ENCODE measurements at regions not wholly inside any gene's neighbourhood (a gene's known extent, or its start where the extent isn't known, plus 50 kb on each side); places are given as distances from the start of the nearest gene placed in this dataset.
"Not testable (repeated sequence)": the region's sequence is repeated elsewhere in the genome, so short reads cannot be mapped to it uniquely, and the experiment has no call there.

DNA sequence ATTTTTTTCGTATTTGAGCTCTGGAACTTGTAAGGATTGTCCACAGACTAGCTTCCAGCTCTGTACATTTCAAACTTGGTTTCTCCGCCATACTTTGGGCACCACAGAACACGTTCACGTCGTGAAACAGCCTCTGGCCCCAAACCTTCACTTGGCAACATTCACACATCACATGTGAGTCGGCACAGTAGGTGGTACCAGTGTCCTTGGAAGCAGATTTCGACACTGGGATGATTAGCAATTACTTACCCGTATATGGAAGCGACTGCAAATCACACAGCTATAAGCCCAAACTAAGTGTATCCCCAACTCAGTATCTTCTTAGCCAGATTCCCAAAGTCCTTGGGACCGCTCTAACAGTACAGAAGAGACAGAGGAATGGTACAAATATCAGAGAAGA is 60.2 kb downstream of the MAFB start:
- DNase-seq: no peak
- intact Hi-C loops (cut with micrococcal nuclease; ENCODE audit: unreplicated experiment): no loop called here
- Histone ChIP-seq H3K9me2 (ENCODE audit: insufficient read depth) (no peaks in the 10 kb centered on the region), H3K27me3 (ENCODE audit: insufficient read depth, low read depth) (peaks cover 50% of the 10 kb centered on the region), H4K20me1 (ENCODE audit: insufficient read depth) (no peaks in the 10 kb centered on the region), H3K4me1 (replicated peaks; ENCODE audit: insufficient read depth) (no peaks in the 10 kb centered on the region), H3K9me3 (ENCODE audit: insufficient read depth, low read depth) (no peaks in the 10 kb centered on the region), H3K4me3 (no peak overlapping the region), H3K79me2 (ENCODE audit: low read depth) (no peaks in the 10 kb centered on the region), H3K36me3 (ENCODE audit: low read depth) (no peaks in the 10 kb centered on the region), H2AFZ (no peak overlapping the region), H3K27ac (no peak overlapping the region), H3K4me2 (no peak overlapping the region), H3F3A (ENCODE audit: insufficient read depth, low read depth) (no peaks in the 10 kb centered on the region)
- POLR2A ChIA-PET (ENCODE audit: unreplicated experiment): no interaction called here
- CTCF ChIA-PET: no interaction called here
- BruUV-seq (replicated peaks): no TSS peak
- TF ChIP-seq, protein P1, sequence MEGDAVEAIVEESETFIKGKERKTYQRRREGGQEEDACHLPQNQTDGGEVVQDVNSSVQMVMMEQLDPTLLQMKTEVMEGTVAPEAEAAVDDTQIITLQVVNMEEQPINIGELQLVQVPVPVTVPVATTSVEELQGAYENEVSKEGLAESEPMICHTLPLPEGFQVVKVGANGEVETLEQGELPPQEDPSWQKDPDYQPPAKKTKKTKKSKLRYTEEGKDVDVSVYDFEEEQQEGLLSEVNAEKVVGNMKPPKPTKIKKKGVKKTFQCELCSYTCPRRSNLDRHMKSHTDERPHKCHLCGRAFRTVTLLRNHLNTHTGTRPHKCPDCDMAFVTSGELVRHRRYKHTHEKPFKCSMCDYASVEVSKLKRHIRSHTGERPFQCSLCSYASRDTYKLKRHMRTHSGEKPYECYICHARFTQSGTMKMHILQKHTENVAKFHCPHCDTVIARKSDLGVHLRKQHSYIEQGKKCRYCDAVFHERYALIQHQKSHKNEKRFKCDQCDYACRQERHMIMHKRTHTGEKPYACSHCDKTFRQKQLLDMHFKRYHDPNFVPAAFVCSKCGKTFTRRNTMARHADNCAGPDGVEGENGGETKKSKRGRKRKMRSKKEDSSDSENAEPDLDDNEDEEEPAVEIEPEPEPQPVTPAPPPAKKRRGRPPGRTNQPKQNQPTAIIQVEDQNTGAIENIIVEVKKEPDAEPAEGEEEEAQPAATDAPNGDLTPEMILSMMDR (conservative IDR thresholded peaks at IDR 0.05): no peak
- no peak for TF ChIP-seq EZH2 (IDR thresholded peaks at IDR 0.05; ENCODE audit: low read depth)

DNA sequence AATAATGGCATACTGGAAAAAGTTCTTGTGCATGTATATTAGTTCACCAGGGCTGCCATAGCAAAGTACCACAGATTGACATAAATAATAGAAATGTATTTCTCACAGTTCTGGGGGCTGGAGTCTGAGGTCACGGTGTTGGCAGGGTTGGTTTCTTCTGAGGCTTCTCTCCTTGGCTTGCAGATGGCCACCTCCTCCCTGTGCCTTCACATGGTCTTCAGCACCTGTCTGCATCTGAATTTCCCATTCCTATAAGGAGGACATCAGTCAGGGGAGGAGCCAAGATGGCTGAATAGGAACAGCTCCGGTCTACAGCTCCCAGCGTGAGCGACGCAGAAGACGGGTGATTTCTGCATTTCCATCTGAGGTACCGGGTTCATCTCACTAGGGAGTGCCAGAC is 70.0 kb downstream of the MAFB start:
- H3K79me2 ChIP-seq (ENCODE audit: low read depth); H3K9me2 ChIP-seq (ENCODE audit: insufficient read depth): not testable (repeated sequence)

GRCh38 chr20:40617594-40617993 is 71.4 kb downstream of the MAFB start:
- H3K4me2 ChIP-seq: no peak overlapping the region
- H3K4me3 ChIP-seq: no peak overlapping the region
- H3K27ac ChIP-seq: no peak overlapping the region
- TF ChIP-seq, protein P1 (conservative IDR thresholded peaks at IDR 0.05): no peak
- TF ChIP-seq EZH2 (IDR thresholded peaks at IDR 0.05; ENCODE audit: low read depth): no peak
- H2AFZ ChIP-seq: no peak overlapping the region
- no peaks in the 10 kb centered on the region for H3K79me2 ChIP-seq (ENCODE audit: low read depth)
- peaks cover 24% of the 10 kb centered on the region for H3K27me3 ChIP-seq (ENCODE audit: insufficient read depth, low read depth)
- ChIA-PET POLR2A (ENCODE audit: unreplicated experiment) (no interaction called here), CTCF (no interaction called here)
- H3K9me2 ChIP-seq (ENCODE audit: insufficient read depth): no peaks in the 10 kb centered on the region
- BruUV-seq (replicated peaks): no TSS peak
- no peaks in the 10 kb centered on the region for H3K9me3 ChIP-seq (ENCODE audit: insufficient read depth, low read depth)
- no peaks in the 10 kb centered on the region for H3K36me3 ChIP-seq (ENCODE audit: low read depth)
- no peaks in the 10 kb centered on the region for H4K20me1 ChIP-seq (ENCODE audit: insufficient read depth)
- H3F3A ChIP-seq (ENCODE audit: insufficient read depth, low read depth): no peaks in the 10 kb centered on the region
- intact Hi-C loops (cut with micrococcal nuclease; ENCODE audit: unreplicated experiment): no loop called here
- H3K4me1 ChIP-seq (replicated peaks; ENCODE audit: insufficient read depth): no peaks in the 10 kb centered on the region
- no peak for DNase-seq

More for the DNA sequence above, 70.0 kb downstream of the MAFB start:
- H3K27me3 ChIP-seq (ENCODE audit: insufficient read depth, low read depth): peaks cover 24% of the 10 kb centered on the region
- H3K36me3 ChIP-seq (ENCODE audit: low read depth); H3K9me3 ChIP-seq (ENCODE audit: insufficient read depth, low read depth); H4K20me1 ChIP-seq (ENCODE audit: insufficient read depth); H3K4me3 ChIP-seq; POLR2A ChIA-PET (ENCODE audit: unreplicated experiment); CTCF ChIA-PET; H3K4me1 ChIP-seq (replicated peaks; ENCODE audit: insufficient read depth); H3F3A ChIP-seq (ENCODE audit: insufficient read depth, low read depth); H3K27ac ChIP-seq; H3K4me2 ChIP-seq; intact Hi-C loops (cut with micrococcal nuclease; ENCODE audit: unreplicated experiment); DNase-seq; BruUV-seq (replicated peaks); H2AFZ ChIP-seq: not testable (repeated sequence)

DNA sequence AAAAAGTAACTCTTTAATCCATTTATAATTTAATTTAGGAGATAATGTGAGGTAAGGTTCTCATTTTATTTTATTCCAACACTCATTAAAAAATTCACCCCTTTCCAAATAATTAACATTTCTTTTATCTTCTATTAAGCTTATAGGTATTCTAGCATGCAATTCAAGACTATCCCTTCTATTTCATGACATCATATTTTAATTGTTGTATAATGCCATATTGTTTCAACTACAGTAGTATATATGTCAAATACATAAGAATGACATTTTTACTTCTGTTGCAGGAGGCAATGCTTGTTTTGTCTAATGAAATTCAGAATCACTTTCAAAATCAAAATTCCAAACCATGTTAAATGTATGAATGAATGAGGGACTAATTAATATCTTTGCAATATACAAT is 76.2 kb downstream of the MAFB start:
- H3K79me2 ChIP-seq (ENCODE audit: low read depth): no peaks in the 10 kb centered on the region
- no peak for TF ChIP-seq EZH2 (IDR thresholded peaks at IDR 0.05; ENCODE audit: low read depth)
- TF ChIP-seq, protein P1 (conservative IDR thresholded peaks at IDR 0.05): no peak
- no peak overlapping the region for H3K4me3 ChIP-seq
- no TSS peak for BruUV-seq (replicated peaks)
- no peaks in the 10 kb centered on the region for H3K4me1 ChIP-seq (replicated peaks; ENCODE audit: insufficient read depth)
- H3F3A ChIP-seq (ENCODE audit: insufficient read depth, low read depth): no peaks in the 10 kb centered on the region
- intact Hi-C loops (cut with micrococcal nuclease; ENCODE audit: unreplicated experiment): no loop called here
- no peak overlapping the region for H3K27ac ChIP-seq
- H2AFZ ChIP-seq: no peak overlapping the region
- no peak for DNase-seq
- no peaks in the 10 kb centered on the region for H3K36me3 ChIP-seq (ENCODE audit: low read depth)
- no peak overlapping the region for H3K4me2 ChIP-seq
- H3K27me3 ChIP-seq (ENCODE audit: insufficient read depth, low read depth): peaks cover 12% of the 10 kb centered on the region; the same call in 1 of the 2 replicates
- H3K9me3 ChIP-seq (ENCODE audit: insufficient read depth, low read depth): no peaks in the 10 kb centered on the region
- no peaks in the 10 kb centered on the region for H4K20me1 ChIP-seq (ENCODE audit: insufficient read depth)
- no peaks in the 10 kb centered on the region for H3K9me2 ChIP-seq (ENCODE audit: insufficient read depth)
- ChIA-PET POLR2A (ENCODE audit: unreplicated experiment) (interaction anchor here (0.5 kb wide), 1 partner anchor 1576 kb away, joined by 4 read pairs; no protein-coding TSS in a partner anchor), CTCF (no interaction called here)
